Activated CD4-positive, alpha-beta T cell treated with anti-CD3 and anti-CD28 coated beads, Interleukin-2, Interleukin-6, amounts not matched to agents 100 ng/mL and 50 ng/mL, durations not matched to agents 16 hours and 8 hours (primary cell): ENCODE measurements at regions not wholly inside any gene's neighbourhood (a gene's known extent, or its start where the extent isn't known, plus 50 kb on each side); places are given as distances from the start of the nearest gene placed in this dataset.

Source experiments
- DNase-seq: peaks from one replicate; pipeline ENCODE4 v3.0.0-alpha.2; 2020

DNA sequence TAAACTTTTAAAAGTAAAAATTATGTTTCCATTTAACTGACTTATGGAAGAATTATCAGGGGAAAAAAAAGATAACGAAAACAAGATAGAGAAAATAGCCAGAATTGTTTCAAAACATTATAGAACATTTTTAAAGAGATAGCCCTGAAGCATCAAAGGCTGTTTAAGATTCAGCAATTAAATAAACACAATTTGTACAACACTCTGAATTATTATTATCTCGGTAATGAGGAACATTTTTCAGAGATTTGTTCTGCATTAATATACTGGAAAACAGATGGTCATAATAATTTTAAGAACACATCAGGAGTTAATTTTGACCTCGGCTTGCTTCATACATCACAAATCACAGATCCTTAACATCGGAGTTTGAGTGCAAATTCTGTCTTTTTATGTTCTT, 643.8 kb downstream of the SORCS1 start:
- no peak for DNase-seq

DNA sequence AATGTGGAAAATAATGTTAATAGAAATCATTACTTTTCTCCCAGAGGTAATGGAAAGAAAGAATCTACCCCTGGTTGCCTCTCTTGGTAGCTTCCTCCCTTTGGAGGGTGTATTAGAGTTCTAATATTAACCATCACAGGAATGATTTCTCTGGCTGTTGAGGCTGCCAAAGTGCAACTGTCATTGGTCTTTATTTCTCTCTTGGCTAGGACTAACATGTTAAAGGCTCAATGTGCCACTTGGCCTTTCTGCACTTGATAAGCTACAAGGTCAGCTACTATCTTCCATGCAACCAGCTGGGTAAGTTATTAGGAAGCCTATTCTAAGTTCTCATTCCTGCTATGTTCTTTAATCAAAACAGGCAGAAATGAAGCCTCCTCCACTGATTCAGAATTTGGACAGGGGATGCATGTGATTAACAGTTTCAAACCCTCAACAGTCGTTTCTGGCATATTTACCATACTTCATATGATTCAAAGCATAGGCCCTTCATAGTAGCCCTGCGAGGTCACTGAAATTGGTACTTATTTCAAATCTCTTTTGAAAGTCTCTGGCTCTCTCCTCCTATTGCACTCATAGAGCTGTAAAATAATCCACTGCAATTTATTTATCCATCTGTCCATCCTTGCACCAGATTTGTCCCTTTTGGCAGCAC, 645.0 kb downstream of the SORCS1 start:
- no peak for DNase-seq

- DNase-seq: no peak
These were observed 649.2 kb downstream of the SORCS1 start for GRCh38 chr10:106515206-106515790.

GRCh38 chr10:106513352-106513771, 651.1 kb downstream of the SORCS1 start:
- no peak for DNase-seq

DNA sequence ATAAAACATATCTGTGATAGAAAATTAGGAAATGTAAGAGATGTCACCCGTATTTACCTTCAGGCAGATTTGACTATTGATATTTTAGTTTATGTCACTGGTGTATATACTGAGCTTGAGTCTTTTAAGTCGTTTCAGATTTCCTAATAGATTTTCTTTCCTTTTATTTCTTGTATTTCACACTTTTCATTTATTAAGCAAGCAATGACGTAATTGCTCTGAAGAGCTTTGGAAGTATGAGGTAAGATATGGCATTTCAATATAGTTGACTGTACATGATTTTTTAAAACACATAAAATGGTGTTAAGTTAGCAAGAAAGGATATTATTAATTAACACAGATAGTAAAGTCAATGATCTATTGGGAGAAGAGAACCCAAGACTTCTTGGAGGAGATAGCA, 652.6 kb downstream of the SORCS1 start:
- DNase-seq: no peak

GRCh38 chr10:106508950-106509349, 655.6 kb downstream of the SORCS1 start:
- no peak for DNase-seq

DNA sequence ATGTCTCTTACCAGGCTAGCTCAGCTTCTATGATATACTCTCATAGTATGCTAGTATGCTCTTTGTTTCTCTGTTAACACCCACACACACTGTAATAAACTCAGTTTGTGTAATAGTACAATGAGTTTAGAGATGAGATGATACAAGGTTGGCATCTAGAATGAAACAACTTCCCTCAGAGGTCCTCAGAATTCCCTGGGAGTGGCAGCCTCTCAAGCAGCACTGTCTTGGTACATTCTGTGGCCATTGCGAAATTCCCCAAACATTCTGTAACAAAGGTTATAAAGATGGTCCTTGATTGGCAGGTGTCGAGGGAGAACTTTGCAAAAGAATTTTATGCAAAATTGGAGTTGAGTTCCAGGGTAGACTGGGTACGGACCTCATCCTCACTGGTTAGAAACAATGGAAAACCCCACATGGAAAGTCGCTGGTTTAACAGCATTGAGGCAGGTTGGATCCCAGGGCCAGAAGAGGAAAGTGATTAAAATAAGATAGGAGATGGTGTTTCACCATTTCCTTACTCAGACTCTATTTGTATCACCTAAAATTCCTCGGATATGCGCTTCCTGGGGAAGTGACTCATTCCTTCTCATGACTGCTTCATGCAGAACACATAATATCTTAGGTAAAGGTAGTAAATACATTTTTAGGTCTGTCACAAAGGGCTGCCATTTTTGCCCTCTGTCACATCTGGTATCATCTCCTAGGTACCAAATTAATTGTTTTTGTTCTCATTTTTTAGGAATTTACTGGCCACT, 657.8 kb downstream of the SORCS1 start:
- no peak for DNase-seq

DNA sequence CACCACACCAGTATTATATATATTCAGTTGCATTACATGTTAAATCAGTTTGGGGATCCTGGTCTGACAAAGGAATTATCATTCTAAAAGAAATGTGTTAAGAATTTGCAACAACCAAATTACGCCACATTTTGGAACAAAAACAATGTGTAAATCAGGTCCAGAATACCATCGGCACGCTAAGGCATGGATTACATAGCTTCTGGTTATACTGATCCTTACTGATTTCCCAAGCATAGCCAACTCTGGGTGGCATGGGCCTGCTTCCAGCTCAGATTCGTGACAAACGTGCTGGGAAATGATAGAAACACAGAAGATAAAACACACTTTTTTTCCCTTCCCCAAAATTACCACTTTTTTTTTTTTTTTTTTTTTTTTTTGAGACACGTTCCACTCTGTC, 660.0 kb downstream of the SORCS1 start:
- no peak for DNase-seq

GRCh38 chr10:106502641-106503040, 661.9 kb downstream of the SORCS1 start:
- DNase-seq: no peak

- DNase-seq: no peak
These were observed 663.5 kb downstream of the SORCS1 start for GRCh38 chr10:106500925-106501525.

GRCh38 chr10:106500041-106500924, 664.2 kb downstream of the SORCS1 start:
- DNase-seq: no peak

DNA sequence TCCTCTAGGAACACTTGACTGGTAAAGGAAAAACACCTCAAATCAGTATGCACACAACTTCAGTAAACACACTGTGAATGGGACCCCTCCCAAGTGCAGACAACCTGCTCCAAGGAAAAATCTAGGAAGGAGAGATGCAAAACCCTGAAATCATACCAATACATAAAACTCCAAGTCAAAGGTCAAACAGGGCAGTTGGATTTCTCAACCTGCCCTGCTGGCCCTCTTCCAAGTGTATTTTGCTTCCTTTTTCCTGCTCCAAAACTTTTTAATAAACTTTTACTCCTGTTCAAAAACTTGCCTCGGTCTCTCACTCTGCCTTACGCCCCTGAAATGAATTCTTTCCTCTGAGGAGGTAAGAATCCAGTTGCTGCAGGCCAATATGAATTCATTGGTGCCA, 665.1 kb downstream of the SORCS1 start:
- no peak for DNase-seq

DNA sequence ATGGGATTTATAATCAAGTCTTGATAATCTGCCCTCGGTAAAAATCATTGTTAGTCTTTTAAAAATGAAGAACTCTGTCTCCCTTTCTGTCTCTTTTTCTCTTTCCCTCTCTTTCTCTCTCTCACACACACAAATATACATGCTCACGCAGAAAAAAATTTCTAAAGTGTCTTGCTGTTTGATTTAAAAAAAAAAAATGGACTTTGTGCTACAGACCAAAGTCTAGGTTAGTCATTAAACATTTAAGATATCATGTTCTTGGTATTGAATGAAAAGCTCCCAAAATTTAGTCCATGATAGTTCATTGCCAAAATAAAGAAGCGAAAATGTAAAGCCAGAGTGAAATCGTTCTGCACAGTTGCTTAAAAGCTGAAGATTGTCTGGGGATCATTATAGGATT, 665.8 kb downstream of the SORCS1 start:
- DNase-seq: no peak

DNA sequence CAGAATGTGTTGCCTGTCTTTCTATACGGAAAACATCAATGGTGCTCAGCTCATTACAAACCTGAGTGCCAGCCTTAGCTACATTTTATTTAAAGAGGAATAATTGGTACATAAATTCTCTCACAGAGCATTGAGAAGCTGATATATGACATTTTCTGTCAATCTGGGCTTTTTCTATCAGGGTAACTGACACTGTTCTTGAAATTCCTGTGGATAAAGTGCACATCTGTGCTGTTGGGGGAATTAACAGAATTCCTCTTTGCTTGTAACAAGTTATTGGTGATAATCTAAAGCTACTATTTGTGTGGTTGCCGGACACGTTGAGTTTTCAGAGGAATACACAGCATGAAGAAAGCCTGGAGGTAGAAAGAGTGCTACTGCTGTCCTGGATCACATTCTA, 668.6 kb downstream of the SORCS1 start:
- DNase-seq: no peak

DNA sequence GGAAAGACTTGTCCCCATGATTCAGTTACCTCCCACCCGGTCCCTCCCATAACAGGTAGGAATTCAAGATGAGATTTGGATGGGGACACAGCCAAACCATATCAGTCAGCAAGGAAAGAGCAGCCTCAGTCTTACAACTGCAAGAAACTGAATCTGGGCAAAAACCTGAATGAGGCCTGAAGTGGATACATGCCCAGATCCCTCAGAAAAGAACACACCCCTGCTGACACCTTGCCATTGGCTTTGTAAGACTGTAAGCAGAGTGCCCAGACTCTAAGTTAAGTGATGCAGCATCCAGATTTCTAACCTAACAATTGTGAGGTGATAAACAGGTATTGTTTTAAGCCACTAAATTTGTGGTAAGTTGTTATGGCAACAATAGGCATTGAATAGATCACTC, 670.8 kb downstream of the SORCS1 start:
- DNase-seq: no peak

GRCh38 chr10:106493226-106493625, 671.3 kb downstream of the SORCS1 start:
- DNase-seq: no peak

DNA sequence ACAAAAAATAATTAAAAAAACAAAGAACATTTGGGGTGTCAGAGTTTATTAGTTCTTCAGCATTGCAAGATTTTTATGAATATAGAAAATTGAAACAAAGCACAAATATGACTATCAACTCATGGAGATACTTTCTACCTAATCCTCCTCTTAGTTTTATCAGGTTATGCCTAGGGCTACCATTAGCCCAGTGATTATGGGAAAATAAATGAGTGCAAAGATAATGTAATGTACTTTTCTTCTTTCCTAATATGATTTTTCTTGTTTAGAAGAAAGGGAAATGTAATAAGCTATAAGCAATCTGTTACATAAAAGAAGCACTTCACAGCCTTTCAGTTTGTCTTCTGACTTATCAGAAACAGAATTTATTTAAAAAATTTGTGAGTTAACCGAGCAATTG, 676.8 kb downstream of the SORCS1 start:
- DNase-seq: no peak

GRCh38 chr10:106481598-106482275, 682.8 kb downstream of the SORCS1 start:
- no peak for DNase-seq

- DNase-seq: no peak
These were observed 684.9 kb downstream of the SORCS1 start for GRCh38 chr10:106479636-106480035.

- DNase-seq: no peak
These were observed 689.6 kb downstream of the SORCS1 start for GRCh38 chr10:106474876-106475275.

- DNase-seq: no peak
These were observed 691.3 kb downstream of the SORCS1 start for GRCh38 chr10:106473129-106473685.

- DNase-seq: no peak
These were observed 697.0 kb downstream of the SORCS1 start for GRCh38 chr10:106467506-106467905.
